ENCODE measurements at regions not wholly inside any gene's neighbourhood (a gene's known extent, or its start where the extent isn't known, plus 50 kb on each side); places are given as distances from the start of the nearest gene placed in this dataset.

- TF ChIP-seq POLR2A (IDR thresholded peaks at IDR 0.05; ENCODE audit: low read depth) (no peak), CTCF (IDR thresholded peaks at IDR 0.05) (no peak), POLR2AphosphoS5 (IDR thresholded peaks at IDR 0.05) (no peak)
Measured at GRCh38 chr6:14920276-14920675, 325.6 kb upstream of the JARID2 start.
